ENCODE measurements at regions not wholly inside any gene's neighbourhood (a gene's known extent, or its start where the extent isn't known, plus 50 kb on each side); places are given as distances from the start of the nearest gene placed in this dataset.

DNA sequence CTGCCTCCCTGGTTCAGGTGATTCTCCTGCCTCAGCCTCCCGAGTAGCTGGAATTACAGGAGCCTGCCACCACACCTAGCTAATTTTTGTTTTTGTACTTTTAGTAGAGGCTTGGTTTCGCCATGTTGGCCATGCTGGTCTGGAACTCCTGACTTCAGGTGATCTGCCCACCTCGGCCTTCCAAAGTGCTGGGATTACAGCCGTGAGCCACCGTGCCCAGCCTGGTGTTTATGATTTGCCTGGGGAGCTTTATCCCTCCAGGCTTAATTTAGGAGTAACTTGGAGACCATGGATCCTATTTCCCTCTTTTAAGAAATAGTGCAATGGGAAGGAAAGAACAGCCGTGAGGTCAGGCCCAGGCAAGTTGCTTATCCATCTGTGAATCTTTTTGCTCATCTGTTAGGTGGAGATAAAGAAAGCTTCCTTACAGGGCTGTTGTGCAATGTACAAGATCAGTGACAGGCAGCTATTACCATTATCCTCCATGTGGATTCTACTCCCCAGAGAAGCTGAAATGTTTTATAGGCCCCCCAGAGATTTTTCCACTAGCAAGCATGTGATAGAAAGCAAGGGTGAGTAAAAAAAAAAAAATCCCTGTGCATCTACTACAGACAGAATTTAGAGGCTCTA, 104.9 kb upstream of the MGAT5 start:
- DNase-seq: peak; percentile 30

DNA sequence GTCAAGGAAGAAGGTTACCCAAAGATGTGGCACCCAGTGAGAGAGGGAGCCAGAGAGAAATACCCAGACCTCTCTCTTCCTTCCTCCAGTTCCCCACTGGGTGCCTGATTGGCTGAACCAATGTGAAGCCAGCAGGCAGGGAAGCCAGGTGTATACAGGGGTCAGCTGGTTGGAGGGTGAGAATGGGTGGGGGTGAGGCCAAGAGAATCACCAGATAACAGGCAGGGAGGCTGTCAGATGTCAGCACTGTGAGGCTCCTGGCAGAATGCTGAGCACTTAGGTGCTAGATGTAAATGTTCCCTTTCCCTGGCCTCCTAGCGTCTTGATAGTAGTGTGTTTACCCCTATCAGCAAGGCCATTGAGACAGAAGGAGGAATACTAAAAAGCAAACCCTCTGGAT, 104.0 kb upstream of the MGAT5 start:
- DNase-seq: no peak

DNA sequence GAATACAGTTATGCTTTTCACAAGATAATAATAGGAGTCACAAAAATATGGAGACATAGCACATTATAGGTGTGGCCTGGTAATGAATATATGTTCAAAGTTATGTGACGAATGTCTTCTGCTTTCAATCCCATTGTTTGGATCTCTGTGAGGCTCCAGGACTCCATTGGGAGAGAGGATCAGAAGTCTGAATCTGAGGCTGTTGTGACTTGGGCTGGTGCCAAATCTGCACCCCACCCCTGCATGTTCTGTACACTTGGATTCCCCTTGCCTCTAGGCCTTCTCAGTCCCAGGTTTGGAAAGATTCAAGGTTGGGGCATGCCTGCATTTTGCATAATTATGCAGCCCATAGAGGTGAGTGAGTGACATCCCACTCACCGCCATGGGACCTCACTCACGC, 103.1 kb upstream of the MGAT5 start:
- DNase-seq: no peak

DNA sequence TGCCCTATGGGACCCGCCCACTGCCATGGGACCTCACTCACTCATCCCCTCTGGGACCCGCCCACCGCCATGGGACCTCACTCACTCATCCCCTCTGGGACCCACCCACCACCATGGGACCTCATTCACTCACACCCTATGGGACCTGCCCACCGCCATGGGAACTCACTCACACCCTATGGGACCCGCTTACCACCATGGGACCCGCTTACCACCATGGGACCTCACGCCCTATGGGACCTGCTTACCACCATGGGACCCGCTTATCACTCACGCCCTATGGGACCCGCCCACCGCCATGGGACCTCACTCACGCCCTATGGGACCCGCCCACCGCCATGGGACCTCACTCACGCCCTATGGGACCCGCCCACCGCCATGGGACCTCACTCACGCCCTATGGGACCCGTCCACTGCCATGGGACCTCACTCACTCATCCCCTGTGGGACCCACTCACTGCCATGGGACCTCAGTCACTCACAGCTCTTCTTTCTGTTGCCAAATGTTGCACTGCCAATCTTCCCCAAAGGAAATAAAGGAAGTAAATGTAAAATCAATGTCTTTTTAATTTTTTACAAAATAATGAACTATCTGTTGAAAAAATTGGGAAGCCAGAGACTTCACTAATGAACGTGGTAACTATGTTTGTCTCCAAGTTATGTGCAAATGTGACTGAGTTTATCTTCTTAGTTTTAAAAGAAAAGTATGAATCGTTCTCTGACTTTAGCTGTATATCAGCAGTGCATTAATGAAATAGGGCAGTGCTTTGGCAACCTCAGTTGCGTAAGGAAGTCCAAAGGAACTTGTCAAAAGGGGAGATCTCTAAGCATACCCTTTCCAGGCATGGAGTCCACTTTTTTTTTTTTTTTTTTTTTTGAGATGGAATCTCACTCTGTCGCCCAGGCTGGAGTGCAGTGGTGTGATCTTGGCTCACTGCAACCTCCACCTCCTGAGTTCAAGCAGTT, 101.5 kb upstream of the MGAT5 start:
- no peak for DNase-seq

DNA sequence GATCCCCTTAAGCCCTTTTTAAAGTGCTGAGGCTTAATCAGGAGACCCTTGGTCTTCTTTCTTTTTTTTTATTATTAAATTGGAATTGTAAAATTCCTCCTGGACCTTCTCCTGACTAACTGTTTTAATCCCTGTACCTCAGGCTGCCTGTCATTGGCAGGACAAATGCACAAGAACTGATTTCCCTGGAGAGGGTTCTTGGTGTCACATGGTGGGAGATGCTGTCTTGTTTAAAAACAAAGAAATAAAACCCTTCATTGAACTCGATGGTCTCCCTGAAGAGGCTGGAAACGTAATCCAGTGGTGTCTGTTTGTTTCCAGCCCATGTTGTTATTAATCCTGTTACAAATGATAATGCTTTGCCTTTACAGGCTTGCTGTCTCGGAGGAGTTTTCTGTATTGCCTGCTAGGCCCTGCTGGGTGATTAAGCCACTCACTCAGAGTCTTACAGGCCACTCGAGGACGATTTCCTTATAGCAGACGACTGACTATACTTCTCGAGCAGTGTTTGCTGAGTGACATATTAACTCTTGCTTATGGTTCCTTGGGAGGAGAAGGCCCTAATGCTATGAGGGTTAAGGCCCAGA, 100.5 kb upstream of the MGAT5 start:
- DNase-seq: peak; percentile 97

DNA sequence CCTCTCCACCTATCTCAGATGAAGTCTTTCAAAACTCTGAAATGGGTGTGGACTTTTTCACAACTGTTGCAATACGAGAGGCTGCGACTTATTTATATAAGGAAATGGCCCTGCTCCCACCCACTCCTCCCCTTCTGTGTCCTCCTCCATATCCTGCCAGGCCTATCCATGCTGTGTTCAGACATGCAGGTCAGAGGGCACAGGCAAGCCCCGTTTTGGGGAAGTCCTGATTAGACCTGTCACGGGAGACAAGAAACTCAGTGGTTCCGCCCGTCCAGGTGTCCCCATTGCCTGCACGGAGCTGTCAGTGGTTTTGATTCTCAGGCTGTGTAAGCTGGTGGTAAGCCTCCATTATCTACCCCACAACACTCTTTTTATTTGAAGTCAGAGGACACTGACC, 99.6 kb upstream of the MGAT5 start:
- no peak for DNase-seq

DNA sequence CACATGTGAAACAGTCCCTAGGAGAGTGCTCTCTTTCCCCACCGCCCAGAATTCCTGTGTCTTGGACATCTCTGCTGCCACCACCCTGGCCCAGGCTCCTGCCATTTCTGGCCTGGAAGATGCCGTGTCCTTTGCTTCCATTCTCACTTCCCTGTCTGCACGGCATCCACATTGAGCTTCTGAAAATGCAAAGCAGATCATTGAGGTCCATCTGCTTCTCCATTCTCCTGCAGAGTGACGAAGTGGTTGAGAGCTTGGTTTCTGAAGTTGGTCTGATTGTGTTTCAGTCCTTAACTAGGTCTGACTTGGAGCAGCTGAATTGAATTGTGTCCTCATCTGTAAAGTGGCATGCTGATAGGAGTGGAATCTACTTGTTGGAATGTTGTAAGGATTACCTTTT, 98.7 kb upstream of the MGAT5 start:
- DNase-seq: no peak

DNA sequence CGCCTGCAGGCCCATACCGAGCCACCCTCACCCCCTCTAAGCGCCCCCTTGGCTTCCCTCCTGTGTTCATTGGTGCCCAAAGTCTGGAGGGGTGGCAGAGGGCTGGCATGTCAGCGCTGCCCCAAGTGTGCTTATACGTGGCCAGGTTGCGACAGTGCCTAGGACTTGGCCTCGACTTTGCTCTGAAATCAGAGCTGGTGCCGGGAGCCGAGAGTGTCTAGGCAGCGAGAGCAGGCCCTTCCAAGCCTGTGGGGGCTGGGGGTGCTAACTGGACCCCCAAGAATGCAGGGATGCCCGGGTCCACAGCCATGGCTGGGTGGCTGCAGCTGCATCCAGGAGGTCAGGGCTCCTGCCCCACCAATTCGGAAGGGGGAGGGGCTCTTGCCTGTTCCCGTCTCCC, 95.6 kb upstream of the MGAT5 start:
- DNase-seq: no peak

DNA sequence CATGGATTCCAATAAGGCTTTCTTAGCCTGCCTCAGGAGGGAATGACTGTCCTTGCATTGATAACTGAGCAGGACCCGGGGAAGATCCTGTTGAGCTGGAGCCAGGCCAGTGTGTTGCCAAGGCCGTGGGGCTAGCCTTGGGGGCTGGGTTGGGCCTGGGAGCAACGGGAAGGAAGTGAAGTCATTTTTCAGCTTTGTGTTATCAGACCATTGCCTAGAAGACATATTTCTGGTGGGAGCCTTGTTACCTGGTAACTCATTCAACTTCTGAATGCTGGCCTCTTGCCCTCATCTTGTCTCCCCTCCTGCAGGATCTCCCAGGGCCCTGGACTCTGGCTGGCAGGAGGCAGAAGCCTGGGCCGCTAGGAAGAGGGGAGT, 92.7 kb upstream of the MGAT5 start:
- DNase-seq: no peak

DNA sequence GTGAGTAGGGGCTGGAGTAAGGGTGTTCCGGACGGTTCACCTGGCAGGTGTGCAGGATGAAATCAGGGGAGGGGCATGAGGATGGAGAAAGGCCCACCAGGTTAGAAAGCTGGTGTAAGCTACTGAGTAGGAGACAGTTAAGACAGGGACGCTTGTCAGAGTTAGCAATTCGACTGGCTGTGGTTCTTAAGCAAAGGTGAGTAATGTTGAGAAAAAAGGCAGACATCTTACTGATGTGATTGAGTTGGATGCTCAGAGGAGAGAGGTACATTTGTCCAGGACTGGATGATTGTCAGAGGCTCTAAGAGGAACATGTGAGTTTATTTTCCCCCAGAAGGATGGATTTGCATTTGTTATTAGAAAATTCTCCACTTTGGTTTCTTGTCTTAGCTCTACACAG, 90.5 kb upstream of the MGAT5 start:
- no peak for DNase-seq

DNA sequence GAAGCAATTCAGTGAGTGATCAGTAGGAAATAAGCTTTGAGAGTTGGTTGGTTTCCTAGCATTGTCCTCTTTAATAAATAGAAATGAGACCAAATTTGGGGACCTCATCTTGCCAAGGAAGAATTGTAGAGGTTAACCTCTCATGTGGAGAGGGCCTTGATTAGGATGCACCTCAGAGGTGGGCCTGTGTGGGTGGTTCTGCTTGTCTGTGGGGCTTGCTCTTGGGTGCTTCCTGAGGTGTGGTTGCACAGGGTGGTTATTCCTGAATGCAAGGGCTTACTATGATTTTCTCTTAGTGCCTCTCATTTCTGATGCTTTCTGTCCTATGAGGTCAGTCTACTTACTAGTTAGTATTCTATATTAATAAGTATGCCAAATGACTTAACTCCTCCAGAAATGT, 89.6 kb upstream of the MGAT5 start:
- no peak for DNase-seq

DNA sequence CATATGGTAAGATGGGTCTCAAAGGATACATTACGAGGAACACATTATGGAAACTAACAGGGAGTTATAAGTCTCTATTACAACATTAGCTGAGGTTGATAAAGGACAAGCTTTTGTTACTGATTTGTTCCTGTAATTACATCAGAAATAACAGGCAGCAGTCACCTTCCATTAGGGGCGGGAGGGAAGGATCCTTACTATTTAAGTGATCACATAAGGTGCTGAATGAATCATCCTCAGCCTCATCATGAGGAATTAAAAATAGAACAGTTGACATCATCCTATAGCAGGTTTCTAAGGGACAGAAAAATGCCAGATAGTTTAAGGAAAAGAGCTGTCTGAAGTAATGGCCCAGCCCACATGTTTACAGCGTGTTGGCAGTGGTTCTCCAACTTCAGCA, 86.9 kb upstream of the MGAT5 start:
- no peak for DNase-seq

DNA sequence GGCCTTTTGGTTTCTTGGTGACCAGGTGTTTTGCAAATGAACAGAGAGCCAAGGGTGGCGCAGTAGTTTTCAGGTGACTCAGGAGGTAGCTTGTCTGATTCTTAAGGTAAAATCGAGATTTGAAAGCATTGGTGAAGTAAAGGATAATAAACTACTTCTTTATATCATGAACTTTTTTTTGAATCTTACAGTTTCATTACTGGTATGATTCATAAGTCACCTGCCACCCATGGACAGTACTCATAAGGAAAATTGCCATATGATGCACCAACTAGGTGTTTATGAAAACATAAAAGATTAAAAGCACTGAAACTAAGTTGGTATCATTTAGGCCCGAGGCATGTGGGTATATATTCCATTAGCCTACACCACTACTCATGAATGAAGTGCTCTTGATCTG, 84.1 kb upstream of the MGAT5 start:
- DNase-seq: no peak

DNA sequence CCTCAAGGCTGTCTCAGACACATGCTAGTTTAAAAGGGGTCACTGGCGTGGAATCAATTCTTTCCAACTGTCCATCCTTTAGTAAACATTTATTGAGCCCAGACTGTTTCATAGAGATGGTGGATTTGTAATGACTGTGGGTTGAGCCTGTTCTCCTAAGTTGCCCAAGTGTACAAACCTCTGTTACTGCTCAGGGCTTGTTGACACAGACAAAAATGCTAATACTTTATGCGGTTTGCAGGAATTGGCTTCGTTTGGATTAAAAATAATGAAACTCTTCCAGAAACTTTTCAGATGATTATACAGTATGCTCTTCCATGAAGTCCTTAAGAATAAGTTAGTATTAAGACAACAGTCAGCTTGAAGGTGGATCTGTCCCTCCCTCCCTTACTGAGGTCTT, 83.6 kb upstream of the MGAT5 start:
- DNase-seq: no peak

DNA sequence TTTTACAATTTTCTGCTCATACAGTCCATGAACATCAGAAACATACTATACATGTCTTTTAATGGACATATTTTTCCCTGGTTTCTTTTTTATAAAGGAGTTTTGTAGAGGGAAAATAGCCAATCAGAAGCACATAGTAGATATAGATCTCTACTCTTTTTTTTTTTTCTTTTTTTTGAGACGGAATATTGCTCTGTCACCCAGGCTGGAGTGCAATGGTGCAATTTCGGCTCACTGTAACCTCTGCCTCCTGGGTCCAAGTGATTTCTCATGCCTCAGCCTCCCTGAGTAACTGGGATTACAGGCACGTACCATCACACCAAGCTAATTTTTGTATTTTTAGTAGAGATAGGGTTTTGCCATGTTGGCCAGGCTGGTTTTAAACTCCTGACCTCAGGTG, 83.2 kb upstream of the MGAT5 start:
- DNase-seq: no peak

DNA sequence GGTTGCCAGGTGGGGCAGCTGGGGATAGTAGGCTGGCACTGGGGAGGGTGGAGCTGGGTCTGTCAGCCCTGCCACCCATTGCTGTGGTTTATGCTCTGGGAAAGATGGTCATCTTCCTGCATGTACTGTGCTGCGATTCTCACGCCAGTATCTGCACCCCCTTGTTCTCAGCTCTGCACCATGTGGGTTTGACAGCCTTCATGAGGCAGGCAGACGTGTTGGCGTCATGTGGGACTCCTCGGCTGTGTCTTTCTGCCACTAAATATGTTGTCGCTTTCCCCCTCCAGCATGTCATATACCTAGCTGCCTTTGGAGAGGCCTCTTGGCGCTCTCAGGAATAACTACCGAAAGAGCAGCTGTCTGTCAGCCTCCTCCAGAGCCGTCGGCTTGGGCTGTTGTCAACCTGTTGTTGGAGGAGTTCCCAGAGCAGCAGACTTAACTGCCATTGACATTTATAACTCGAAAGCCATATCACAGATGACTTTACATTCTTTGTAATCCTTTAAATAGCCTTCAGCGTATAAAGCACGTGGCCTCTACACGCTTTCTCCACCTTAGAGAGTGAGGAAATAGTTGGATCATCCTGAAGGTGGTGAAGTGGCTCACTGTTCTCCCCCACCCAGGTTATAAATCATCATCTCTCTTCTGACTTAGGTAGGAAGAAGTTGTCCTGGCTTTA, 80.4 kb upstream of the MGAT5 start:
- peak; percentile 65 for DNase-seq

DNA sequence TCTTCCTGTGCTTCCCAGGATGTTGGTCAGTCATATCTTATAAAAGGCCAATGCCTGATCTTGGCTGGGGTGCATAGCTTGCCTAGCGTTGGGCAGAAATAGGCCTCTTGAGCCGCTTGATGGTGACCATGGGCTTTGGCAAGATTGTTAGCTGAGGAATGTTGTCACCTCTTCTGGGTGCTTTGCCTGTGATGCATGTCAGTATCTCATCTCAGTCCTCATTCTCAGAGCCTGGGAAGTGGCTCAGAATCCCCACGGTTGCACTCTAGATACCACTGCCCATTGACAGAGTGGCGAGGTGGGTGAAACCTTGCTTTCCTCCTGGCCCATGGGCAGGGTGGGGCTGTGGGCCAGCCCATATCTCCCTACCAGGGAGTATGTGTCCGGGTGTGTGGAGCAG, 79.2 kb upstream of the MGAT5 start:
- DNase-seq: no peak

DNA sequence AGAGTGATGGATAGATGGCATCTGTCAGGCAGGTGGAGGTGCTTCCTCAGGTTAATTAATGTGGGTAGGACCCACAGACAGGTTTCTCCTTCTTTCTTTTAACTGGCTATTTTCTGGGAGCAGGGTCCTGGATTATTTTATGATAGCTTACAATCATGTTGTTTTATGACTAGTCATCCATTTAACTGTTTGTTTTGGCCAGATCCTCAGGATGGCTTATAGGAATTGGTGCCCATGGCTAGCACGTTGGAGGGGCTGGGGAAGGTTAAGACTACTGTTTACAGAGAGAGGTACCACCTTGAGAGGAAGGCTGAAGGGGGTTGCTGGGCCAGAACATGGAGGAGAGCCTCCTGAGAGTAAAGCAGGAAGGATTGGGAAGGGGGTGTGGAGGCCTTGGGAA, 78.0 kb upstream of the MGAT5 start:
- DNase-seq: no peak

DNA sequence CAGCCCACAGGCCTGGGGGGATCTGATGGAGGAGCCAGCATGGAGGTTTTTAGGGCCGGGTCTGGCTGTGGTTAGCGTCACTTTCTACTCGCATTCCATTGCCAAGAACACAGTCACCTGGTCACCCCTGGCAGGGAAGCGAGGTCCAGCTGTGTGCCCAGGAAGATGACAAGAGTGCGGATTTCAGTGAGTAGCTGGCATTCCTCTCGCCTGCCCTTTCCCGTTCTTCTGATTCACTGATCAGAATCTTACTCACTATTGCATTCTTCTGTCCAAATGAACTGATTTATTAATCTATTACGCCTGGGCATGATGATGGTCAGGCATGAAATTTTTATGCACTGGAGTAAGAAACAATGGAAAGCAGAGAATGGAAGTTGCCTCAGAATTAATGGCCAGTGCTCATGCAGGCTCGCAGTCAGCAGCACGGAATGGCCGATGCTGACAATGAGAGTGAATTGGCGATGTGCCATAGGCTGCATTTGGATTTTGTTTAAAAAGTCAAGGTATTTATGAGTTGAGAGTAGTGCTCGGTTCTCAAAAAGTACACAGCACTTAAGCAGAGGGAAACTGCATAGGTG, 76.4 kb upstream of the MGAT5 start:
- no peak for DNase-seq

DNA sequence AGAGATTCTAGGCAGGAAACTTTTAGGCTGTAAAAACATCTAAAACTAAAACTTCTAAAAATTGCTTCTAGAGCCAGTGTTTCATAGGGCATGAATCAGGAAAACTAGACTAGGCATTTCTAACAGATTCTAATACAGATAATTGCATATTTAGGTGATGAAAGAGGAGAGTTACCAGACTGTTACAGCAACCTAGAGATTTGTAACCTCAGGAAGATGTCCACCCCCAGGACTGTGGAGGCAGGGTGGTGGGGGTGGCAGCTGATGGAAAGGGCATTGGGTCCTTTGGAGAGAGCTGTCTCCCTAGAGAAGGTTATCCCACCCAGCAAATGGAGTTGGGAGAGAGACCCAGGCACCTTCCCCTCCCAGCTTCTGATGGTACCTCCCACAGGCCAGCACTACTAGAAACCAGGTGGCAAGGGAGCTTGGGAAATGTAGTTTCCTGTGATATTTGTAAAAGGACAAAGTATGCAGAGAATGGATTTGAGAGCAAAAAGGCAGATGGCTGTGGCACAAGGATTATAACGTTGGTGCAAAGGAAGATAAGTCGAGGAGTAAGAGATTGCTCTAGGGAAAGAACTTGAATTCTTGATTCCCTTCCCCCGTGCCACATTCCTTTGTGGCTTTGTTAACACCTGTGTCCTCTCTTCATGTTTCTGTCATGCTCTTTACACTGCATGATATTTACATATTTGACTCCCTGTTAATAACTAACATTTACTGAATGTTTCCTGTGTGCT, 75.6 kb upstream of the MGAT5 start:
- DNase-seq: peak; percentile 60

DNA sequence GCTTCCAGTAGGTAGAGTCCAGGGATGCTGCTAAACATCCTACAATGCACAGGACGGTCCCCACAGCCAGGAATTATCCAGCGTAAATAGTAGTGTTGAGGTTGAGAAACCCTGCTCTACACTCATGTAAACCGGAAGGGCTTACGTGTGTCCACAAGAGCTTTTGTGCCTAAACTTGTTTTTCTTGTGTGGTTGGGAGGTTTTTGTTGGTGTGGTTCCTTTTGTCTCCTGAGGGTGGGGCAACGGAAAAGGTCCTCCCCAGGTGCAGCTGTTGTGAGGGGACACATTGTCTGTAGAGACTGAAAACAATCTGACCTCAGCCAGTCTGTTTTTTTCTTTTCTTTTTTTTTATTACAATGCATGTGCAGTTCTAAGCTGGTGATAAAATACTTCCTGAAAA, 72.7 kb upstream of the MGAT5 start:
- no peak for DNase-seq

DNA sequence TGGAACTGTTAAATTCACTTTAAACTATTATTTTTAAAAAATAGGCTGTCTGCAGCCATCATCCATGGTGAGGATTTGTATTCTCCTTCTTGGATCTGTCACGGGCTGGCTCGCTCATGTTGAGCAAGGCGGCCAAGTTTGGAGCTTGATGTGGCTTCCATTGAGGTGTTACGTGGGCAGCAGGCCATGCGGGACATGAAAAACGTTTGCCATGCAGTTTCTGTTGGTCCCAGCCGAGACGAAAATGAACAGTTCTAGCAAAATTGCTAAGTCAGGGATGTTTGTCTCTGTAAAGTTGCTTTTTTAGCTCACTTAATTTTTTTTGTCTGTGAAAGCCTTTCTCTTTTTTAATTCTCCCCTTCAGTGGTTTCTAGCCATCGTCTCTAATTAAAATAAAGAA, 70.2 kb upstream of the MGAT5 start:
- no peak for DNase-seq

DNA sequence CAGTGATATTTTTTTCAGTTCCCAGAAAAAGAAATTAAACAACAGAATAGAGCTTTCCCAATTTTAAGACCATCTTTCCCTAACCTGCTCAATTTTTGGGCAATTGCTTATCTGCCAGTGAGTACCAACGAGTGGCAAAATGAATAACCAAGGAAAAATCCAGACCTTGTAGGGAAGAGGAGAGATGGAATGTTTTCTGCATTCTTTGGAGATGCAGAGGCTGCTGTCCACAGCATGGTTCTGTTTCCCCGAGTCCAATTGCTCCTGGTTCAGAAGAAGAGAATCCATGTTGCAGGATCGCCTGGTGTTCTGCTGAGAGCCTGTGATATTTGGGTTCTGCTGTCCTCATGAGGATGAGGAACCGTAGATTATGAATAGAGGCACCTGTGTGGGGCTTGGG, 68.2 kb upstream of the MGAT5 start:
- no peak for DNase-seq
